ENCODE measurements at regions not wholly inside any gene's neighbourhood (a gene's known extent, or its start where the extent isn't known, plus 50 kb on each side); places are given as distances from the start of the nearest gene placed in this dataset.
"Not testable (repeated sequence)": the region's sequence is repeated elsewhere in the genome, so short reads cannot be mapped to it uniquely, and the experiment has no call there.

DNA sequence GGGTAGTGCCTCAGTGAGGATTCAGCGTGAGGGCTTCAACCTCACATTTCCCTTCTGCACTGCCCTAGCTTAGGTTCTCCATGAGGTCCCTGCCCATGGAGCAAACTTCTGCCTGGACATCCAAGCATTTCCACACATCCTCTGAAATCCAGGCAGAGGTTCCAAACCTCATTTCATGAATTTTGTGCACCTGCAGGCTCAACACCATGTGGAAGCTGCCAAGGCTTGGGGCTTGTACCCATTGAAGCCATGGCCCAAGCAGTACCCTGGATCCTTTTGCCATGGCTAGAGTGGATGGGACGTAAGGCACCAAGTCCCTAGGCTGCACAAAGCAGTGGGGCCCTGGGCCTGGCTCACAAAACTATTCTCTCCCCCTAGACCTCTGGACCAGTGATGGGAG is 877.1 kb upstream of the KLHL1 start:
- no peak for DNase-seq

DNA sequence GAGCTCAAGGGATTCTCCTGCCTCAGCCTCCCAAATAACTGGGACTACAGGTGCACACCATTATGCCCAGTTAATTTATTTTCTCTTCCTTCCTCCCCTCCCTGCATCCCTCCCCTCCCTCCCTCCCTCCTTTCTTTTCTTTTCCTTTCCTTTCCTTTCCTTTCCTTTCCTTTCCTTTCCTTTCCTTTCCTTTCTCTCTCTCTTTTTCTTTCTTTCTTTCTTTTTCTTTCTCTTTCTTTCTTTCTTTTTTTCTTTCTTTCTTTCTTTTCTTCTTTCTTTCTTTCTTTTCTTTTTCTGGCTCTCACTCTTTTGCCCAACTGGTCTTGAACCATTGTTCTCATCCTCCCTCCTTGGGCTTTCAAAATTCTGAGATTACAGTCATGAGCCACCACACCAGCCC is 873.0 kb upstream of the KLHL1 start:
- not testable (repeated sequence) for DNase-seq

DNA sequence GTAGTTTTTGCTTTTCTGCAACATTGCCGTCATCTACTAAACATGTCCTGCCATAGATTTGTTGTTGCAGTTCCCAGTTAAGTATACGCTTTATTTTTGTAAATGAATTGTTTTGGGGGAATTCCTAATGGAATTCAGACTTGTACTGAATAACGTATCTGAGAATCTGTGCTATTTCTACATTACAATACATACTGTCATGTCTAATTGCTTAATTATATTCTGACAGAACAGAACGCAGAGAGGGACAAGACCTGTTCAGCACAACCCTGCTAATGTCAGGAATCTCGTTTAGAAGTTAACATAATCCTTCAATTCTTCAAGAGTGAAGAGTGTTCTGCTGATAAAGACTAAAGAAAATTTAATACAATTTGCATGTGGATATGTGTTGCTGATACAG is 861.1 kb upstream of the KLHL1 start:
- no peak for DNase-seq

DNA sequence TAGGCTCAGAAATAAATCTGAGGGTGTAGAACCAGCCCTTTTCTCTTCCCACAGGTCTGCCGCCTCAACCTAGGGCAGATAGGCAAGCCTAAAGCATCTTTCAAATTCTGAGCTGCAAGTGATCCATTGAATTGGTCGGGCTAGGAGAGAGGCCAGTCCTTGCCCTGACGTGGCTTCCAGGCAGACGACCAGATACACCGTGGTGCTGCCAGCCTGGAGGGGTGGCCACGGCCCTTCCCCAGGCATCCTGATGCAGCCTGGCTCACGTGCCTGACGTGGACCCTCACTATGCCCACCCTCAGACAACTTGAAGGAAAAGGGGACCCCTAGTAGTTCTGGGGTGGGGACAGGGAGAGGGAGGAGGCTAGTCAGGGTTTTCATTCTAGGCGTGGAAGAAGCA is 859.3 kb upstream of the KLHL1 start:
- DNase-seq: no peak

DNA sequence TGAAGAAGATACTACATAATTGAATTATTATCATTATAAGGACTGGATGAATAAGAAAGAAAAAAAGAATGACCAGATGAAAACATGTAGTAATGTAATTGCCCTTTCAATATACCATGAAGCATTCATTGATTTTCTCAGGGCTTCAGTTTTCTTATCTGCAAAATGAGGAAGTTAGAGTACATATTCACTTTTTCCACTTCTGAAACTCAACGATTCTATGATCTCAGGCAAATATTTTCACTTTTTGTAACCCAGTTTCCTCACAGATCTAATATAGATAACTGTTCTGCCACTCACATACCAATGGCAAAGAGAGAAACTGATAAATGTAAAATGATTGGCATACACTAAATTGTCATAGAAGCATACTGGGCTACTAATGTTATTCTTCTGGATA is 856.6 kb upstream of the KLHL1 start:
- no peak for DNase-seq

DNA sequence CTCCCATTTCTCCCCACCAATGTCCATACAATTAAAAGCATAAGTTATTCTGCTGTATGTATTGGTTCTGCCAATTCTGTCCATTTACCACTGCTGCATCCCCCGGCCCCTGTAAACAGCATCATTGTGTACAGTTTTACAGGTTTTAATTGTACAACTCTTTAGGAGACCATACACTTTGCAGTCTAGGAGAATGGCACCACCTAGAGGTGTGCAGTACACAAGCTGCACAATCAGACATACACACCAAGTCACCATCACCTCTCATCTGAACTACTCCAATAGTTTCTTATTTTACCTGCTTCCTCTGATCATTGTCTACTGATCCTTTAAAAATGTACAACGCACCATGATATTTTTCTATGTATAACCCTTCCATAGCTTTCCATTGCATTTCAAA is 855.9 kb upstream of the KLHL1 start:
- DNase-seq: no peak

DNA sequence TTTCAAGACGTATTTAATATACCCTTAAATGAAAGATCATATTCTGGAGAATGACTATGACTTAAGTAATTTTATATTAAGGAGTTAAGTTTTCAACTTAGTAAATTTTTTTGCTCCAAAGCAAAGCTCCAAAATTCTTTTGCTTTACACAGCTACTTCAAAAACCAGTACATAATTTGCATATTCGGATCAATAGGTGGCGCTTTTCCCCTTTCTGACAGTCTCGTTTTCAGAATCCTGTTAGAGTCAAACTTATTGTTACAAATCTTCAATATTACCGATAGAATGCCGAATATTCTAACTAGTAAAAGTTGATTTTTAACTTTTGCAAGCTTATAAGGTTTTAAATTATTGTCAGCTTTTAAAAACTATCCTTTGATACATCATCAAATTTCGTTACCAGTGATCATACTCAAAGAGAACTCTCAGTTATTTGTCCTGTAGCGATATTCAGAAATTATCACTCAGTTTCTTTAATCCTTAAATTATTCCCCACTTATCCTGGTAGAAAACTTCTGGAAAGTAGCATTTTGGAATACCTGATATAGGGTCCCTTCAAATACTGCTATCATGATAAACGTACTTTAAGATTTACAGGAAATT is 852.7 kb upstream of the KLHL1 start:
- DNase-seq: peak; percentile 11

DNA sequence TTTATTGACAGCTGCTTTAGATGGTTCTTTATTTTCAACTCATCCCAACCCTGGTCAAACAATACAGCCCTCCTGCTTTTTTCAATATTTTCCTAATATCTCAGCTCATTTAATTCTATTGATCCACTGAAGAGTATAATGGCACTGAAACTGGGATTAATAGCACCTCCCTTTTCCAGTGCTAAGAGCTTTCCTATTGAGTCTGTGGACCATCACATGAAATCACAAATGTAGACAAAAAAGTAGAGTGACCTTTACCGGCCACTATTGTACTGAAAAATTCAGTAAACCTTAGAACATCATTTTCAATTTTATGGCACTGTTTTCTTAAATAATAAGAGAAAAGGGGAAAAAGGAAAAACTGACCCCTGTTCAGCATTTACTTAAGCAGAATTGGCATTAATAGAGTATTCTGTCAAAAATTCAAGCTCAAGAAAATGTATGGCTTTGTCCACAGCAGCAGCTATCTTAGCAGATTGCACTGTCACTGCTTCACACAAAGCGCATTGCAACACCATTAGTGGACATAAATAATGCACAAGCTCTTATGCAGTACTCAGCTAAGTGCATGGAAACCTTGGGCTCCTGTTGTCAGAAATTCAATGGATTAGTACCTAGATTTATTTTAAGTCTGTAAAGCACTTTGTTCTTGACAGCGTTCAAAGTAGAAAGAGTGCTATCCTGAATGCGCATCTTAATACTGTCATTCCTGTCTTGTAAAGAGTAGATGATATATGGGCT is 851.0 kb upstream of the KLHL1 start:
- DNase-seq: no peak

DNA sequence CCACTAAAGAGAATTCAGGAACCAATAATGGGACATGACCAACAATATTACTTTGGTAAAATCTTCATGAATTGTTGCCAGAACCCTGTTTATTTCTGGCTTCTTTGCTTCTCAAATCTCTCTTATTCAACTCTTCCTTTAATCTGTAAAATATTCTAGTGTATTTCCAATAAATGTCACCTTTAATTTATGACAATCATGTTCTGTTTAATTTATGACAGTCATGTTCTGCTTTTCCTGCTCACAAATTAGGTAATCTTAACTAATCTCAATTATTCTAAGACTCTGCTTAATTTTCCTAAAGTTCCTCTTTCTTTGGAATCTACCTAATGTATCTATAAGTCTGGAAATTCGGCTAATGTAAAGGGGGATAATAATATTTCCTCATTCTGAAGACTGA is 847.6 kb upstream of the KLHL1 start:
- DNase-seq: no peak

DNA sequence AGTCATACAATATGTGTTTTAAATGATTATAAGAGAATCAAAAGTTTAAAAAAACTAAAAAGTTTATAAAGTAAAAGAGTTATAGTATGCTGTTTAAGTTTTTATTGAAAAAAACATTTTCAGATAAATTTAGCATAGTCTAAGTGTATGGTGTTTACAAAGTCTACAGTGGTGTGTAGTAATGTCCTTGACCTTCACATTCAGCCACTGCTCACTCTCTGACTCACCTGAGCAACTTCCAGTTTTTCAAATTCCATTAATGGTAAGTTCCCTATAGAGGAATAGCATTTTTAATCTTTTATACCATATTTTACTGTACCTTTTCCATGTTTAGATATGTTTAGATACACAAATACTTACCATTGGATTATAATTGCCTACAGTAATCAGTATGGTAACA is 842.4 kb upstream of the KLHL1 start:
- no peak for DNase-seq

DNA sequence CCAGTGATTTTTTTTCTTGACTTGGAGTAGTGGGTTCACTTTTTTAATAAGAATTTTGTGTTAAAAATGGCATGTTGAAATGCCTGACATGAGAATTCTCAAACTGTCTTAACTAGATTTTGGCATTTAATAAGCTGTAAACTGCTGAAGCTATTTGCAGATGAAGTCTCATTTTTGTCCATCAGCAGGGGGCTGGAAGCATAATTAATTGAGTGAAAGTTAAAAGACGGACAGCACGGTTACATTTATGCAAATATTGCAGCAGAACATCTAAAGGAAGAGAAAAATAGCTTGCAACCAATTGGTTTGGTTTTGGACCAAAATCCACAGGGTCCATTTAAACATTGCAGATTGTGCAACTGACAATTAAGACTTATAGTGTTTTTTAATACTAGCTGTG is 837.3 kb upstream of the KLHL1 start:
- no peak for DNase-seq

DNA sequence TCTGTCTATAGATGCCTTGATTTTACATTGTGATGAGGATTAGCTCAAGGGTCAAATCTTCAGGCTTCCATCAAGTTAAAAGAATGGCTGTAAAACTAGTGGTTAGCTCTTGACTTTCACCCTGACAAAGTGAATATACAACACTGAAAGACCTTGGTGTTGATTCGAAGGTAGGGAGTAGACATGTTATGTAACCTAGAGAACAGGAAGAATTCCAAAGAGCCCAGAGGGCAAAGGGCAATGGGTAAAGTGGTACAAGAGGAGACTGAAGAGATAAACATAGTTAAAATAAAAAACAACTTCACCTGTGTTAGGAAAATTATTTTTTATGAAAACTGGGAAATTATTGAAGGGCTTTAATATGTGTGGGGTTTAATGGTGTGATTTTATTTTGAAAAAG is 833.2 kb upstream of the KLHL1 start:
- DNase-seq: no peak

DNA sequence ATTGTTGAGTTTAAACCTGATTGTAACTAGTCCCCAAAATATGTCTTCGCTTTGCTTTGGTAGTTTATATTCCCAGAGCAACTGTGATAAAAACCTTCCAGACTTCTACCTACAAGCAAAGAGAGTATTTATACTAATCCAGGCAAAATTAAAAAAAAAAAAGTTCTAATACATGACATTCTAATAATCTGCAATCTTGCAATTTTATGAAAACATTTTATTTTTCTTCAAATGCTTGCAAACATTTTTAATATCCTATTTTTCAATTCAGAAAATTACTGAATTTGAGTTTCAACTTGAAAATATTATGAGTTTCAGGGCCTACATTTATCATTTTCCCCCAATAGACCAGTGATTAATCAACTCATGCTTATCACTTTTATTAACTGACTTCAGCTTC is 830.2 kb upstream of the KLHL1 start:
- DNase-seq: no peak

DNA sequence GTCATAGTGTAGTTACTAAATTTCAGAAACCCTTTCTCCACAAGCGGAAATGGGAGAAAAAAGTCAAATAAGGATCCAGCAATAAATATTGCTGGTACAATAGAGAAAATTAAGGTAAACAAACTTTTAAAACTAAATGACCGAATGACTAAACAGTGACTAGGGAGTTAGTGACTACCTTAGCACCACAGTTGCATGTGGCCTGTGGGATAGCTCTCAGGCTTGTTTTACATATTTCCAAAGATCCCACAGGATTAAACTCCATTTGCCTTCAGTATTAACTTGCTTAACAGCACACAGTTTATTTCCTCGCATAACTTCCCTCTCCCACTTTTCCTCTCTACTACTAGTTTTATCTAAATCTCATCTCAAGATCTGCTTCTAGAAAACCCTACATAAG is 824.3 kb upstream of the KLHL1 start:
- DNase-seq: no peak

DNA sequence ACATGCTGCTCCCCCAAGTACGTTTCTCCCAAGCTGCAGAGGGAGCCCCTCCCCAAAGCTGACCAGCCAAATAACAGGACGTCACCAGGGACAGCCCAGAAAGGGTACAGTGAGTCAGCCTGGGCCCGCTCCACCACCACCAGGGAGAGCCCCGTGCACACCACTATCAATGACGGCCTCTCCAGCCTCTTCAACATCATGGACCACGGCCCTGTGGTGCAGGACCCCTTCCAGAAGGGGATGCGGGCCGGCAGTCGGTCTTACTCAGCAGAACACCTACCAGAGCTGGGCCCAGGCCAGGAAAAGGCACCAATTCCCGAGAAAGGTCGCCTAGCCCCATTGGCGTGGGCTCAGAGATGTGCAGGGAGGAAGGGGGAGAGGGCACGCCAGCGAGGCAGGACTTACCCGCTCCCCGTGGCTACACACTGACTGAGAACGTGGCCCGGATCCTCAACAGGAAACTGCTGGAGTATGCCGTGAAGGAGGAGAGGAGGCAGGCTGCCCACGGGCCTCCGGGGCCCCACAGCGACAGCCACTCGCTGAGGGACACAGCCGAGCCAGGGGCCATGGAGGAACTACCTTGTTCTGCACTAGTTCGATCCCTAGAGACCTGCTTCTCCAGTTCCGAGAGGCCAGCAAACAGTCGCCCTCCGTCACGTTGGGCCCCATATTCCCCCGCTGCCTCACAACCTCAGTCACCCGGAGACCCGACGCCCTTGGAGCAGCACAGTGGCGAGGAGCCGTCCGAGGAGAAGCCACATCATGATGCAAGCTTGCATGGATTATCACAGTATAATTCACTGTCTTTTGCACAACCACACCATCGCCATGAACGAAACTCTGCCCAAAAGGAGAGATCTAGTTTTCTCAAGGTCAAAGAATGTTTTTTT is 815.9 kb upstream of the KLHL1 start:
- DNase-seq: no peak

DNA sequence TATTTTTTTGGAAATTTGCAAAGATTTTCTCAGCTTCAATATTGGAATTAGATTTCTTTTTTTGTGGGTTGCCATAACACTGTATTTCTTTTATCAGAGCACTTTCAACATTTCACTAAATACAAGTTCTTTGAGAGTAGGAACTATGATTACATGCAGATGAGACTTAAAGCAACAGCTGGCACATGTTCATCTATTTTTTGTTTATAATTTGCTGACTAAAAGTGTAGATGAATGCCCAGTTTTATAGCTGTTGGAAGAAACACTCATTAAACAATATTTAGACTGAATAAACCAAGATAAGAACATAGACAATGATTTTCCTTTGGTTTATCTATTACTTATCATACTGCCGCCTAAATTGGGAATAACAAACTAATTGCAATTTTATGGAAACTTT is 803.0 kb upstream of the KLHL1 start:
- DNase-seq: no peak

DNA sequence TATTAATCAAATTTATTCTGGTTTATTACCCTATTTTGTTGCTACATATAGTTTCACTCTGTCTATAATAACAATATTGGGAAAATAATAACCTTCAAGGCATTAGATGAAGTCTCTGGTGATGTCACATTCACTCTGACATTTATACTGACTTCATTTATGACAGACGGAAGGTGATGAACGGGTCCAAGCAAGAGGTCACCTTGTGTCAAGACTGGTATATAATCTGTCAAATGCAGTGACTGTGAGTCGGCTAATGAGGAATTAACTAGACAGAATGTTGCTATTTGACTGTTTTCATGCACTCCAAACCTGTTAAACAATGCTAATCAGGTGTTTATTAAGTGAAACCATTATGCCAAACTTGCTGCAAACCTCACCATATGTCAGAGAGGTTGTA is 800.5 kb upstream of the KLHL1 start:
- DNase-seq: no peak

DNA sequence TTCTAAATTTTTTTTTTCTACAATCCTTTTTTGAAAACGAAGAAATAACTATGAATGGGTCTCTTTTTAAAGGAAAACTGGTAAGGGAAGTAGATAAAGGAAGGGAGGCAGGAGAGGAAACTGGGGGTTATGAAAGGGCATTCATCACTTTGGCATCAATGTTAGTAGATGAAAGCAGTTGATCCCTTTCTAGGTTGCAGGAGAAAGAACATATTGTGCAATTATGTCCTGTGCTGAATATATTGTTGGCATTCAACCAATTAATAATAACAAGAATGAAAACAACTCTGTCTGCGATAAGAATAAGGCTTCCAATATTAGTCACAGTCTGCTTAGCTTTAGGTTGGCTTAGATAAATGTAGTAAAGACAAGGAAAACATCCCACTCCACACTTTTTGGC is 796.8 kb upstream of the KLHL1 start:
- DNase-seq: no peak

DNA sequence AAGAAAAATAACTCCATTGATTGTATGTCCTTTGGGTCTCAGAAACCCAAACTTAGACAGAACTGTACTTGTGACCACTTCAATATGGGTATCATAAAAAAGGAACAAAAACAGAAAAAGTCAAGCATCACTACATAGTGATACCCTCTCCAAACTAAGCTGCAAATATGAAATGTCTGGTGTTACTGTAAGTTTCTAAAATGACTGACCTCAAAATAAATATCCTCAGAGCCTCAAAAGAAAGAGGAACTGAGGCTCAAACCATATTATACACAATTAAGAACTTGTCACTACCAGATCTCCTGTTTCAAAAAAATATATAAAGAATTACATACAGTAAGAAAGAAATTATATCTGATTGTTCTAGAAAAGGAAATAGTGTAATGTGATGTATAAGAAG is 787.9 kb upstream of the KLHL1 start:
- DNase-seq: no peak

DNA sequence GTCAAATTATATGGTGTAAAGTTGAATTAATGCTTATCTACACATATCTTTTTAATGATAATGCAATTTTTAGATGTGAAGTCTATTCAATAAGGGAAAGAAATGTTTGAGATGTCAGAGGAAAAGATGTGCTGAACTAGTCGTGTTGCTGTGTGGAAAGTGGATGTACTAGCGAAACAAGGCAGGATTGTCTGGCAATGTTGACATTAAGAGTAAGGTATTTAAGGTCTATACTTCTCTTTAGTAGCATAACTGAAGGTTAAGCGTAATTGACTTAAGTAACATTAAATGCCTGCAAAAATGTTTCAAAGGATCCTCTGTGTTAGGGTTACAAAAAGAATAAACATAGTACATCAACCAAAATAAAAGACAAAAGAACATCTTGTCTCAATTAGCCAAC is 787.3 kb upstream of the KLHL1 start:
- no peak for DNase-seq

DNA sequence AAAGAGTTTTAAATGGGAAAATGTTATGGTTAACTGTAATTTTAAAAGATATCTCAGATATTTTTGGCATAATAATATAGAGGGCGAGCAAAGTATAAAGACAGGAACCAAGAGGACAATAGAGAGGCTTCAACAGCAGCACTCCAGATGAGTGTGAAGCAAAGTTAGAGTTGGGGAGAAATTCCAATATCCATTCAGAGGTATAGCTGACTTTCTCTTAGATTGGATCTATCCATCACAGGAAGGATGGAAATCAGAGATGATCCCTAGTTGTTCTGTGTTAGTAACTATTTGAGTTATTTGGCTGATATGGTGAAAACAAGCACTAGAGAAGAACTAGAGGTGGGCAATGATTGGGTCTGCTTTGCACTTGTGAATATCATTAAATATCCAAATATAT is 786.0 kb upstream of the KLHL1 start:
- DNase-seq: no peak

DNA sequence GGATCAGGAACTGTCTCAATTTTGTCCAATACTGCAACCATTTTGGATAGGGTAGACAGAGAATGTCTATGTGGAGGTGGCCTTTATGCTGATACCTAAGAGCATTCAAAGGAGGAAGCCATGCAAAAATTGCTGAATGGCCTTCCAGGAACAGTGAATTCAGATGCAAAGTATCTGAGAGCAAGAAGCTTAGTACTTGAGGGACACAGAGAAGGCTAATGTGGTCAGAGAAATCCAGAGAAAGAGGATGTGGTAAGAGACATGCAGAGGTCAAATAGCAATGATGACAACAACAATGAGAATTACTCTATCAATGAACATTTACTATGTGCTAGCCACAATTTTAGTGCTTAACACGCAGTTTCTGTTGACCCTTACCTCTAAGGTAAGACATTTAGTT is 785.6 kb upstream of the KLHL1 start:
- DNase-seq: no peak

DNA sequence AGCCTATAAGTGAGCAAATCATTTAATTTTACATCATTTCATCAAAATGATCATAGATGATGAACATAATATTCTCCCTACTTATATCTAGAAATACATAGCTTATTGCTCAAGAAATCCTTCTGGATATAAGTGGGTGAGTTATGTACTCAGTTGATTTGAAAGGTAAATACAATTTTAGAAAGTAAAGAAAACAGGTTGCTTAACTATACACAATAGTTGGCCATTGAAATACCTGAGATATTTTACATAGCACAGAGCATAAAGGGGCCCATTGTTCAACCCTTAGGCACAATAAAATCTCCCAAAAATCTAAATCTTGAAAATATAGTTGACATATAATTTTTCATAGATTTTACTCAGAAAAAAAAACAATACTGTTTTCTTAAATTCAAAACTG is 782.0 kb upstream of the KLHL1 start:
- no peak for DNase-seq

DNA sequence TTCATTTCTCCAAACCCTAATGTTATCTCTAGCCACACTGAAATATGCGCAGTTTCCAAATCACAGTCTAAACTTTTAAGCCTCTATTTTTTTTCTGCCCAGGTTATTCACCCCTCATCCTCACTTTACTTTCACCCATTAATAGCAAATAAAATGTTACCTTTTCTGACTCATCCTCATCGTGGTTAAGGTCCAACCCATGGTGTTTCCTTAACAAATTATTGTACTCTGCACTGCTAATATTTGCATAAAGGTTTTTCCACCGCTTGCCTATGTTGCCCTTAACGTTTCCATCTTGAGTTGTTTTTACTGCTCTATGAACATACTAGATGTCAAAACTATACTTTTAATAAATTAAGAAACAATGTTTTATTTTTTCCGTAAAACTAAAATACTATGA is 780.9 kb upstream of the KLHL1 start:
- DNase-seq: no peak

All from NCI-H1436 (cell line).